AG09319 (cell line): ENCODE measurements at regions not wholly inside any gene's neighbourhood (a gene's known extent, or its start where the extent isn't known, plus 50 kb on each side); places are given as distances from the start of the nearest gene placed in this dataset.

ENCODE experiments used
- DNase-seq: peaks from one replicate; pipeline ENCODE4 v3.0.0-alpha.2; 2010; ENCODE audit warnings: low read depth; ENCODE audit errors: extremely low read depth
- TF ChIP-seq, protein P1 (sequence below): IDR thresholded peaks from 2 replicates; pipeline ENCODE4 v1.5.1; 2011; ENCODE audit warnings: low read depth, mild to moderate bottlenecking, inconsistent platforms, low read length, moderate library complexity

DNA sequence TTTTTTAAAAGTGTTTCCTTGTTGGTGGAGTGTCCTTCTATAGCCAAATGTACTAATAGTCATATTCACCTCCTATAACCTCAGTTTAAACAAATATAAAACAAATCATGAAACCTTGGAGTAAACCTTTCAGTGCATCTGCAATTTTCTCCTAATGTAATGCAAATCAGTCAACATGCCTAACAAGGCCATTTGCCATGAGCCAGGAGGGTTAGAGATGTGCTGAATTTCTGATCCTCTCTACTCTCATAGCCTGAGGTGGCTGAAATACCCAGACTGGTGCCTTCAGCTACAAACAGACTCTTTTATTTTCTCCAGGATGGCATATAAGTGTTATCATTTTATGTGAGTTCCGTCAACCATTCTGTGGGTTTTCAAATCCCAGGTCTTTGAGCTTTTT lies 908.1 kb downstream of the GALC start:
- TF ChIP-seq, protein P1, sequence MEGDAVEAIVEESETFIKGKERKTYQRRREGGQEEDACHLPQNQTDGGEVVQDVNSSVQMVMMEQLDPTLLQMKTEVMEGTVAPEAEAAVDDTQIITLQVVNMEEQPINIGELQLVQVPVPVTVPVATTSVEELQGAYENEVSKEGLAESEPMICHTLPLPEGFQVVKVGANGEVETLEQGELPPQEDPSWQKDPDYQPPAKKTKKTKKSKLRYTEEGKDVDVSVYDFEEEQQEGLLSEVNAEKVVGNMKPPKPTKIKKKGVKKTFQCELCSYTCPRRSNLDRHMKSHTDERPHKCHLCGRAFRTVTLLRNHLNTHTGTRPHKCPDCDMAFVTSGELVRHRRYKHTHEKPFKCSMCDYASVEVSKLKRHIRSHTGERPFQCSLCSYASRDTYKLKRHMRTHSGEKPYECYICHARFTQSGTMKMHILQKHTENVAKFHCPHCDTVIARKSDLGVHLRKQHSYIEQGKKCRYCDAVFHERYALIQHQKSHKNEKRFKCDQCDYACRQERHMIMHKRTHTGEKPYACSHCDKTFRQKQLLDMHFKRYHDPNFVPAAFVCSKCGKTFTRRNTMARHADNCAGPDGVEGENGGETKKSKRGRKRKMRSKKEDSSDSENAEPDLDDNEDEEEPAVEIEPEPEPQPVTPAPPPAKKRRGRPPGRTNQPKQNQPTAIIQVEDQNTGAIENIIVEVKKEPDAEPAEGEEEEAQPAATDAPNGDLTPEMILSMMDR = no peak
- DNase-seq = no peak

DNA sequence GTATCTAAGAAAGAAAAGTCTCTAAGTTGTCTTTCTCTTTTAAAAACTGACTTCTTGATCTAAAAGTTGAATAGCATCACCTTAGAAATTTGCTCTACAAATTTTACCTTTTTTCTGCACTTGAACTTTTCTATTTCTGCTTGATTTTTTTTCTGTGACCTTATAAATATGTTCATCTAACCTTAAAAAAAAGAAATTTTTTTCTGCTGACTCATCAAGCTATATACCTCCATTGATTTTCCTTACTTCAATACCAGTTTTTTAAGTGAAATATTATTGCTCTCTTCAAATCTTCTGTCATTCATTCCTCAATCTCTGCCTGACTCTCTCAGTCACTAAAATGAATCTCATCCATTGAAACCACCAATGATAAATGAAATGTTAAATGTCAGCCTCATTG lies 910.1 kb downstream of the GALC start:
- TF ChIP-seq, protein P1 = no peak
- no peak for DNase-seq

DNA sequence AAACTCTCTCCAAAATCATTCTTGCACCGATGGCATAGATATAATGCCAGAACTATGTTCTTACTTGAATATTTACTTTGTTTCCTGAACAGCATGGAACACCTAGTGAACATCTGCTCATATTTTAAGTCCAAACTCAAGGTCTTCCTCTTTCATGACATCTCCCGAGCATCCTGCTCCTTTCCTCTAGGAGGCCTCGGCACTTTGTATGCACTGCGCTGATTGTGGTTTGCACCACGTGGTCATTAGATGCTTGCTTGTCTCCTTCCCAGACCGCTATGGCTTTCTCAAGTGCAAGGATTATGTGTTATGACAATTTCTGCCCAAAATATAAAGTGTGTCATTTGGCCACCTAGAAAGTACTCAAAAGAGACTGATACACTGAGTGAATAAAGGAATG lies 912.0 kb downstream of the GALC start:
- no peak for DNase-seq

DNA sequence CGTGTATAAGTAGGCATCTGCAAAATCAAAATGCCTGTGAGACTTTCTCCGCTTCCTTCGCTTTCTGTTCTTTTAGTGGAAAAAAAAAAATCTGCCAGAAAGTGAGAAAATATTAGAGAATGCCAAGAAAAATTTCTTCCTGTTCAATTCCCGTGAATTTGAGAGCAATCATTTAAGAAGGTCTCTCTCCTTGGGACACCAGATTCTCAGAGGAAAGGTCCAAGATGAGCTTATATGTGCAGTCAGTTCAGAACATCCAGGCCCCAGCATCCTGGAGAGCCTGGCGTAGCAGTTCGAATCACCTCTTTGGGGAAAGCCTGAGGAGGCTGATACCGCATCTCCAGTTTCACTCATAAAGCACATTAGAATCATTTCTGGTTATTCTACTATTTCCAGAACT lies 912.8 kb downstream of the GALC start:
- no peak for DNase-seq
- TF ChIP-seq, protein P1 = no peak

More for the DNA sequence above, 912.0 kb downstream of the GALC start:
- TF ChIP-seq, protein P1 = no peak

DNA sequence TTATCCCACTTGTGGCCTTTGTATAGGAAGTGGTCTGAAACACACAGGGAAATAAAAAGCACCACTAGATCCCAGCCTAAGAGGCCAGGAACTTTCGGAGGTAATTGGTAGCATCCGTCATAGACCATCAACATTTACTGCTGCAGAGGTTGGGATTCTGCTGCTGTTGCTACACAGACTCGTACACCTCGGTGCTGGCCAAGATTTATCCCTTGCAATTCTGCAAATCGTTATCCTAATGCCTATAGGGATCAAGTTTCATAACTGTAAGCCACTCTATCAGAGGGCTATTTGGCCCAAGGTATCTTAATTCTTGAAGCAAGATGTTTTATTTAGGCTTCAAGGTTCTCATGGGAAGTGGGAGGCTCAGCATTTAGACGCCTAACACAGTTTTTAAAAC lies 913.6 kb downstream of the GALC start:
- no peak for DNase-seq
- TF ChIP-seq, protein P1 = no peak

DNA sequence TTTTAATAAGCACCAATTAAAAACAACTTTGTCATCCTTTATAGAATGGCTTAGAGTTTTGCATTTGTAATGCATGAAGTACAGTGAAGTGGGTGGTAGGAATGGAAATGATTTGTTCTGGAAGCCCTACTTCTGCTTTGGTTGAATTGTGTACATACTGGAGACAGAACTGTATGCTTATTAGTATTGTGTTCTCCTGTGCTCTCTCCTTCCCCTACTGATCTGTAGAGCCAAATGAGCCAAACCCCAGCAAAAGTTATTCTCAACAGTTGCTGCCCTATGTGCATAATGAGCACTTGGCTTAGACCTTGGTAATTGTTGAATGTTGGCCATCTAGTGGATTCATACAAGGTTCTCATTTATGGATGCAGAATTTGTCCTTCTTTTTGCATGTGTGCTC lies 916.1 kb downstream of the GALC start:
- no peak for DNase-seq
- TF ChIP-seq, protein P1 = no peak

DNA sequence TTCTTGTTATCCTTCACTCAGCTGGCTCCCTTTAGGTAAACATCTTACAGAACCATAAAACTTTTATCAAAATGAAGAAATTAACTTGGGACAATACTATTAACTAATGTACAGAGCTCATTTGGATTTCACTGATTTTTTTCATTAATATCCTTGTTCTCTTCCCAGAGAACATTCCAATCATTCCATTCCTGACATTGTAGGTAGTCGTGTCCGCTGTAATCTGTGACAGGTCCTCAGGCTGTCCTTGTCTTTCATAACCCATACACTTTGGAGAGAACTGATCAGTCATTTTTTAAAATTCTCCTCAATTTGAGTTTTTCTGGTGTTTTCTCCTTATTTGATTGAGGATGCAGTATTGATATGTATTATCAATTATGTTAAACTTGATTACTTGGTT lies 916.8 kb downstream of the GALC start:
- TF ChIP-seq, protein P1 = no peak

More for the DNA sequence above, 916.8 kb downstream of the GALC start:
- DNase-seq = no peak
